Ectodermal cell (in vitro differentiated cells): ENCODE measurements at regions not wholly inside any gene's neighbourhood (a gene's known extent, or its start where the extent isn't known, plus 50 kb on each side); places are given as distances from the start of the nearest gene placed in this dataset.

Experiments
- H3K27ac ChIP-seq: 2 replicates; pipeline ENCODE4 v1.7.0; 2013; ENCODE audit warnings: mild to moderate bottlenecking, low read depth, low read length; ENCODE audit not compliant: insufficient read depth, poor library complexity, severe bottlenecking
- H3K27me3 ChIP-seq: 2 replicates; pipeline ENCODE4 v1.7.0; 2013; ENCODE audit warnings: mild to moderate bottlenecking, low read length; ENCODE audit not compliant: insufficient read depth, control insufficient read depth, poor library complexity, severe bottlenecking
- H3K36me3 ChIP-seq: one replicate; pipeline ENCODE4 v1.7.0; 2013; ENCODE audit warnings: low read length; ENCODE audit not compliant: control insufficient read depth, insufficient read depth
- H3K4me1 ChIP-seq: one replicate; pipeline ENCODE4 v1.7.0; 2013; ENCODE audit warnings: low read length; ENCODE audit not compliant: control insufficient read depth, insufficient read depth
- H3K4me3 ChIP-seq: 2 replicates; pipeline ENCODE4 v1.7.0; 2013; ENCODE audit warnings: low read depth, low read length, control low read depth; ENCODE audit not compliant: insufficient read depth
- H3K9me3 ChIP-seq: 2 replicates; pipeline ENCODE4 v1.7.0; 2013; ENCODE audit warnings: mild to moderate bottlenecking, low read length, moderate library complexity; ENCODE audit not compliant: control insufficient read depth
- WGBS, 2 experiments: methylation state at CpG; one replicate each; pipeline ENCODE4 v1.1.7; 2013; ENCODE audit warnings: missing lambda C conversion rate in 2 of 2; 5-methylcytosine and 5-hydroxymethylcytosine counted together

- no peaks in the 10 kb centered on the region for H3K9me3 ChIP-seq
- no peaks in the 10 kb centered on the region for H3K27me3 ChIP-seq
- H3K4me1 ChIP-seq, result no peaks in the 10 kb centered on the region
- 94 to 98% methylated on average over 5 to 6 of the region's 7 CpGs for WGBS, 2 experiments
- no peak overlapping the region for H3K27ac ChIP-seq
- H3K4me3 ChIP-seq, result no peak overlapping the region
- no peaks in the 10 kb centered on the region for H3K36me3 ChIP-seq
Measured at GRCh38 chr2:118264232-118264990, 176.1 kb downstream of the INSIG2 start.

GRCh38 chr2:118257696-118258095, 169.4 kb downstream of the INSIG2 start:
- Histone ChIP-seq H3K36me3 (no peaks in the 10 kb centered on the region), H3K27me3 (no peaks in the 10 kb centered on the region), H3K9me3 (no peaks in the 10 kb centered on the region), H3K4me3 (no peak overlapping the region), H3K27ac (no peak overlapping the region), H3K4me1 (peaks cover 23% of the 10 kb centered on the region)
- WGBS, 2 experiments, result 90% methylated on average over 2 of the region's 2 CpGs; no CpG with 5 or more reads in 1 of the 2 experiments

GRCh38 chr2:118255771-118256372, 167.6 kb downstream of the INSIG2 start:
- no peaks in the 10 kb centered on the region for H3K9me3 ChIP-seq
- peaks cover 31% of the 10 kb centered on the region for H3K4me1 ChIP-seq
- peak overlapping the region; percentile 71 for H3K27ac ChIP-seq
- 9 to 11% methylated on average over 5 of the region's 5 CpGs for WGBS, 2 experiments
- no peak overlapping the region for H3K4me3 ChIP-seq
- H3K27me3 ChIP-seq, result no peaks in the 10 kb centered on the region
- no peaks in the 10 kb centered on the region for H3K36me3 ChIP-seq

GRCh38 chr2:118255301-118255700, 167.0 kb downstream of the INSIG2 start:
- Histone ChIP-seq H3K27me3 (no peaks in the 10 kb centered on the region), H3K36me3 (no peaks in the 10 kb centered on the region), H3K4me1 (peaks cover 31% of the 10 kb centered on the region), H3K27ac (peak overlapping the region; percentile 56), H3K4me3 (no peak overlapping the region), H3K9me3 (no peaks in the 10 kb centered on the region)
- WGBS, 2 experiments, result 54 to 60% methylated on average over 2 of the region's 2 CpGs

- Histone ChIP-seq H3K27ac (no peak overlapping the region), H3K4me3 (no peak overlapping the region), H3K36me3 (no peaks in the 10 kb centered on the region), H3K27me3 (no peaks in the 10 kb centered on the region), H3K9me3 (no peaks in the 10 kb centered on the region), H3K4me1 (peaks cover 31% of the 10 kb centered on the region)
- 87 to 95% methylated on average over 2 of the region's 2 CpGs for WGBS, 2 experiments
Measured at GRCh38 chr2:118254116-118254515, 165.8 kb downstream of the INSIG2 start.

- Histone ChIP-seq H3K4me1 (peaks cover 28% of the 10 kb centered on the region), H3K4me3 (no peak overlapping the region), H3K36me3 (no peaks in the 10 kb centered on the region), H3K9me3 (no peaks in the 10 kb centered on the region), H3K27me3 (no peaks in the 10 kb centered on the region), H3K27ac (no peak overlapping the region)
- 88% methylated on average over 2 to 3 of the region's 3 CpGs for WGBS, 2 experiments
Measured at GRCh38 chr2:118251427-118251826, 163.2 kb downstream of the INSIG2 start.

GRCh38 chr2:118250463-118250862, 162.2 kb downstream of the INSIG2 start:
- H3K4me1 ChIP-seq, result peaks cover 20% of the 10 kb centered on the region
- H3K36me3 ChIP-seq, result no peaks in the 10 kb centered on the region
- no peaks in the 10 kb centered on the region for H3K27me3 ChIP-seq
- no peaks in the 10 kb centered on the region for H3K9me3 ChIP-seq
- WGBS, 2 experiments, result 92 to 95% methylated on average over 5 of the region's 5 CpGs
- H3K4me3 ChIP-seq, result no peak overlapping the region
- no peak overlapping the region for H3K27ac ChIP-seq

- no peak overlapping the region for H3K4me3 ChIP-seq
- H3K9me3 ChIP-seq, result no peaks in the 10 kb centered on the region
- H3K36me3 ChIP-seq, result no peaks in the 10 kb centered on the region
- H3K27ac ChIP-seq, result no peak overlapping the region
- H3K4me1 ChIP-seq, result peaks cover 15% of the 10 kb centered on the region
- no peaks in the 10 kb centered on the region for H3K27me3 ChIP-seq
- 70 to 73% methylated on average over 4 of the region's 4 CpGs for WGBS, 2 experiments
Measured at GRCh38 chr2:118250001-118250400, 161.7 kb downstream of the INSIG2 start.

- 84% methylated on average over 6 of the region's 6 CpGs for WGBS, 2 experiments
- Histone ChIP-seq H3K4me3 (no peak overlapping the region), H3K4me1 (peaks cover 10% of the 10 kb centered on the region), H3K36me3 (no peaks in the 10 kb centered on the region), H3K9me3 (no peaks in the 10 kb centered on the region), H3K27ac (no peak overlapping the region), H3K27me3 (no peaks in the 10 kb centered on the region)
Measured at GRCh38 chr2:118249531-118249930, 161.3 kb downstream of the INSIG2 start.

GRCh38 chr2:118246726-118247125, 158.5 kb downstream of the INSIG2 start:
- Histone ChIP-seq H3K4me1 (peaks cover 4% of the 10 kb centered on the region), H3K27ac (no peak overlapping the region), H3K27me3 (no peaks in the 10 kb centered on the region), H3K4me3 (no peak overlapping the region), H3K36me3 (no peaks in the 10 kb centered on the region), H3K9me3 (no peaks in the 10 kb centered on the region)
- WGBS, 2 experiments, result 95 to 96% methylated on average over 5 of the region's 5 CpGs
